Activated naive CD4-positive, alpha-beta T cell treated with anti-CD3 and anti-CD28 coated beads, Interleukin-2, amount 50 U/mL, for 16 hours (primary cell): ENCODE measurements at regions not wholly inside any gene's neighbourhood (a gene's known extent, or its start where the extent isn't known, plus 50 kb on each side); places are given as distances from the start of the nearest gene placed in this dataset.

Experiments used
- DNase-seq: peaks from one replicate; pipeline ENCODE4 v3.0.0-alpha.2; 2020

GRCh38 chr5:124581738-124582560 lies 164.5 kb downstream of the ZNF608 start:
- DNase-seq, result no peak

GRCh38 chr5:124580925-124581737 lies 165.3 kb downstream of the ZNF608 start:
- DNase-seq, result no peak

DNA sequence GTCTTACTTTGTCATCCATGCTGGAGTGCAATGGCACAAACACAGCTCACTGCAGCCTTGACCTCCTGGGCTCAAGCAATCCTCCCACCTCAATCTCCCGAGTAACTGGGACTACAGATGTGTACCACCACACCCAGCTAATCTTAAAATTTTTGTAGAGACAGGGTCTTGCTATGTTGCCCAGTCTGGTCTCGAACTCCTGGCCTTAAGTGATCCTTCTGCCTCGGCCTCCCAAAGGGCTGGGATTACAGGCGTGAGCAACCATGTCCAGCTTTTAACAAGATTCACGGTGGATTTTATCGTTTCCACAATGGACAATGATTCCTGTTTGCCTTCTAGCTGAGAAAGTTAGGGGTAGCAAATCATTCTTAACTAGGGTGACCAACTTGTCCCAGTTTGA lies 165.9 kb downstream of the ZNF608 start:
- DNase-seq, result no peak

- DNase-seq, result no peak
Observed at GRCh38 chr5:124576848-124577409, 169.5 kb downstream of the ZNF608 start.

GRCh38 chr5:124575725-124576124 lies 170.7 kb downstream of the ZNF608 start:
- no peak for DNase-seq

DNA sequence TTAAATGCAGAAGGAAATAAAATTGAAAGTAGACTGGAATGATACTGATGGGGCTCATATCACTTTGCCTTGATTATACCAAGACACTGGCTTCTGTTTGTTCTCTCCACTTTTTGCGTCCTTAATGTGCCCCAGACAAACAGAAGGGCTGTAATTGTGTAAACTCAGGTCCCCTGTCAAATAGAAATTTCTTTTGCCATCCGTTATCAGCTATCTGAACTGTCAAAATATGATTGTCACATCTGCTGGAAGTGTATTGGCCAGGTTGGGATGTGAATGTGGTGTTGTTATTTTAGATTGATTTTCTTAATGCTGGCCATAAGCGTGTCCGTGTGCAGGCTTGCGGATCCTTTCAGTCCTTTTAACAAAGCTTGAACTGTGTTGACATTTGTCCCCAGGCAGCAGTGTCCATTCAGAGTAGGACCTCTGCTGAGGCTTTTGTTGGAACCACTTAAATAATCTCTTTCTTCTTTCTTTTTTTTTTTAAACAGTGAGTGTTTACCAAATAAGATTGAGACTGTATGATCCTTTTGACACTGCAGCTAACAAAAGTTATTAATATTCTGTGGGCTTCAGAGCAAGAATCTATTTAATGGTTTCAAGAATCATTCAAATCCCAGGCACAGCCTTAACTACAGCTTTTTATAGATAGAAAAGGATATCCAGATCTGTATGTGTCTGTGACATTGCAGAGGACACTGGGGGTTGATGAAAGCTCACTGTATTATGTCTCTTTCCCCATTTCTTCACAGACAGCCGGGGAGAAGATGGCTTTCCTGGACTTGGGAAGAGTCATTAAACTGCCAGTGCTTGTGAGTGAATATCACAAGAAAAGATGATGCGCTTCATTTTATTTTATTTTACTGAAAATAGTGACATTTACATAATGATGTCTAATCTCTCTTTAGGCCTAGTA lies 171.7 kb downstream of the ZNF608 start:
- DNase-seq, result no peak

- no peak for DNase-seq
Observed at GRCh38 chr5:124572971-124573370, 173.5 kb downstream of the ZNF608 start.

- no peak for DNase-seq
Observed at GRCh38 chr5:124570285-124571035, 176.0 kb downstream of the ZNF608 start.

- DNase-seq, result no peak
Observed at GRCh38 chr5:124566875-124567450, 179.5 kb downstream of the ZNF608 start.

DNA sequence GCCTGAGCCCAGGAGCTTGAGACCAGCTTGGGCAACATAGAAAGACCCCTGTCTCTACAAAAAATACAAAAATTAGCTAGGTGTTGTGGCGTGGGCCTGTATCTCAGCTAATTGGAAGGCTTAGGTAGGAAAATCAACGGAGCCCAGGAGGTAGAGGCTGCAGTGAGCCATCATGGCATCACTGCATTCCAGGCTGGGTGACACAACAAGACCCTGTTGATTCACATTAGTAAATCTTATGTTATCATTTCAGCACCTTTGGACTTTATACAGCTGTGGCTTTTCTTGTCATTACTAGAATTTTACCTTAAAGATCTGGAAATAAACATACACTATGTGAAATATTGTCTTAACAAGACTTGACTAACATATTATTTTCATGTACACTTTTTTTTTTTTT lies 185.0 kb downstream of the ZNF608 start:
- DNase-seq, result no peak

- no peak for DNase-seq
Observed at GRCh38 chr5:124560370-124560769, 186.1 kb downstream of the ZNF608 start.

- DNase-seq, result no peak
Observed at GRCh38 chr5:124557761-124558160, 188.7 kb downstream of the ZNF608 start.

GRCh38 chr5:124554746-124555578 lies 191.5 kb downstream of the ZNF608 start:
- no peak for DNase-seq

DNA sequence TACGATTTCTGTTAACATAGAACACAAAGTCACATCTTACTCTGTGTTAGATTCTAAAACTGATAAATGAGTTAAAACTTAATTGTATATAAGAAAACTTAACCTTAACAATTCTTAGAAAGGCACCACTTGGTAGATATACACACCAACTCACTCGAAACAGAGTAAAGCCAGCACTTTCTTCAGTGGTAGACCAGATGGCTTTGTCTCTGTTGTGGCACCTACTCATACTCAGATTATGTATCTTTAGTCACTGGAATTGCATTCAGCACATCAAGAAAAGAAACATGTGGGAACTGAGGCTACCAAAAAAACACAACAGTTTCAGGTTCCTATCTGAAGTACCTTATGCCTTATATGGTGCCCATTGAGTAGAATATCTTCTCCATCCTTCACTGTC lies 192.5 kb downstream of the ZNF608 start:
- no peak for DNase-seq

DNA sequence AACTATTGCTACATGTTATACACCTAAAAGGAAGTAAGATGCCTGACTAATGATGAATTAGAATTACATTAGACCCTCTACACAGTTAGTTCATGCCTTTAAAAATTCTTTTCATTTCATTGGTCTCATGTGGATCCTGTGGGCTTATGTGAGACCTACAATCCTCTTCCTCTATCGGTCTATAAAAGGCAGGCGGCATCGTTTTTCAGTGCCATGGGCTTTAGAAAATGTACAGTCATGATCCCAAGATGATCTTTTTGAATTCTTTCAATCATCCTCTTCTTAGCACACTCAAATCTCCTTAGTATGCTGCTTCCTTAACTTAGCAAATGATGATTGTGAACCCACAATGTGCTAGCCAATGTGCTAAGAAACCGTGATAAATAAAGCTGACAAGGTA lies 193.9 kb downstream of the ZNF608 start:
- DNase-seq, result no peak

DNA sequence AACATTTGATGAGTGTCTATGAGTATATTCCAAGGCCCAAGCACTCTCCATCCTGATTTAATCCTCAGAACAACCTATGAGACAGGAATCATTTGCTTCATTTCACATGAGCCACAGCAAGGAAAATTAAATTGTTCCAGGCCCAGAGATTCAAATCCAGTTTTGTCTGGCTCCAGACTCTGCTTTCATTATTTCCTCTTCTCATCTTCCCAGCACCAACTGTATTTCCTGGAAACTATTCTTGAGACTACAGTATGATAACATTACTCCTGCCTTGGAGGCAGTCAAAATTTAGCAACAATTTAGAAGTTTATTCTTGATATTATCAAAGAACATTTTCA lies 194.5 kb downstream of the ZNF608 start:
- DNase-seq, result no peak

DNA sequence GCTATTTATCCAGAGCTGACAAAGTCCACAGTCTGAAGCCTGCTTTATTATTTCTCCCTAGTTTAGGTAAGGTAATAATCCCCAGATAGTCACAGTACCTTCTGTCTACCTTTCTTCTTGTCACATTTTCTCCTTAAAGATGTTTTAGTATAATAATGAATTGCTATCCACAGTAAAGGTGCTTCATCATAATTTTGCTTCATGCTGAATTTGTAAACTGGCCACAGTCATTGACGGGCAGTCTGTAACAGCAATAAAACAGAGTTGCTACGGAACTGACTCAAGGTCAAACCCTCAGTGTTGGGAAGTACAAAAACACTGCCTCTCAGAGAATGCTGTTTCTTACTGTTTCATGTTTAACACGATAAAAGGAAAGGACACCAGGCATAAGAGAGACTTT lies 195.7 kb downstream of the ZNF608 start:
- DNase-seq, result no peak

- no peak for DNase-seq
Observed at GRCh38 chr5:124549891-124550436, 196.5 kb downstream of the ZNF608 start.

DNA sequence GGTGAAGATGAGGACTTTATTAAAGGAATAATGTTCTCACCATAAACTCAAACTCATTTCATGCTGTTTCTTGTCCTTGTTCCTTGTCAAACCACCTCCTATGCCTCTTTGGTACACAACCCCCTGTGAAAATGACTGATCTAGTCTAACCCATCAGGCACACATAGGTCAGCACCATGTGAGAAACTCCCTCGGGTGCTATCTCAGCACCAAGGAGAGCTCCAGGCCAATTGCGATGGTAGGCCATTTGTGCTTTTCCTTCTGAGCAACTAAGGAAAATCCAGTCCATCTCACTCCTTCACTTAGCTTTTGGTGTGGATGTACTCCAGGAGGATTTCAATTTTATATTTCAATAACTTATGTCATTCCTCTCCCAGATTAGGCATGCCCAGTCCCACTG lies 199.8 kb downstream of the ZNF608 start:
- DNase-seq, result no peak

DNA sequence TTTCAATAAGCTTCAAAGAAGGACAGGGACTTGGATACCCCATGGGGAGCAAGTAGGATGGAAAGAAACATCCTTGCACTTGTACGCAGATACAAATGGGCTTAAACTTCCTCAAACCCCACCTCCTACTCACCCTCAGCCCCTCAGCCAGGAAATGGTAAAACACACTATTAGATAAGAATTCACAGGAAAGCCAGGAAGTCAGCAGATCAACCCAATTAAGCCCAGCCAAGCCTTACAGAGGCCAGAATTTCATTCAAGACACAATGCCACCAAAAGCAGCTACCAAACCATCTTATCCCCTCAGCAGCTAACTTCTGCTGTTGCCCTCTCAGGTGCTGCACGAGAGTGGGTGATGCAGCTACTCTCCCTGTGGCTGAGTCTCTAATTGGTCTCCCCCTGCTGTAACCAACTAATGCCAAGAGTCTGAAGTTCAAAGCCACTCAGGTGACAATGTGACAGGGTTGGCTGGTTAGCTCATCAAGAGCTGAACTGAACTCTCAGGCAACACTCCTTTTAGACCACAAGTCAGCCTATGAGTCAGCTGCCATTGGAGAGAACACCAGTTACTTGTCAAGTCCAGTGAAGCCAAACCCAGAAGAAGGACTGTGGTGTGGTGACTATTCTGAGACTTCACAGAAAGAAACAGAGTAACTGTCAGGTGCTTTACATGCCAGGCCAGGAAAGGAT lies 201.9 kb downstream of the ZNF608 start:
- no peak for DNase-seq
